ENCODE measurements at regions not wholly inside any gene's neighbourhood (a gene's known extent, or its start where the extent isn't known, plus 50 kb on each side); places are given as distances from the start of the nearest gene placed in this dataset.
A peak's percentile ranks its signal among the peaks of the same experiment; 100 is the strongest.
"Not testable (repeated sequence)": the region's sequence is repeated elsewhere in the genome, so short reads cannot be mapped to it uniquely, and the experiment has no call there.

DNA sequence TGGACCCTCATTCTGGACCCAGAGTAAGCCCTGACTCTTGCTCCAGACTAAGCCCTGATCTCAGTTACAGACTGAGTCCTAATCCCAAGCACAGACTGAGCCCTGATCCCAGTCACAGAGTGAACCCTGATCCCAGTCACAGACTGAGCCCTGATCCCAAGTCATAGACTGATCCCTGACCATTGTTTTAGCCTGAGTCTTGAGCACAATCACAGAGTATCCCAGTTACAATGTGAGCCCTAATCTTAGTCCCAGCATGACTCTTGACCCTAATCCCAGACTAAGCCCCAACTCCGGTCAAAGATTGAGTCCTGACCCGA, 240.6 kb downstream of the RBM19 start:
- no peak for DNase-seq

DNA sequence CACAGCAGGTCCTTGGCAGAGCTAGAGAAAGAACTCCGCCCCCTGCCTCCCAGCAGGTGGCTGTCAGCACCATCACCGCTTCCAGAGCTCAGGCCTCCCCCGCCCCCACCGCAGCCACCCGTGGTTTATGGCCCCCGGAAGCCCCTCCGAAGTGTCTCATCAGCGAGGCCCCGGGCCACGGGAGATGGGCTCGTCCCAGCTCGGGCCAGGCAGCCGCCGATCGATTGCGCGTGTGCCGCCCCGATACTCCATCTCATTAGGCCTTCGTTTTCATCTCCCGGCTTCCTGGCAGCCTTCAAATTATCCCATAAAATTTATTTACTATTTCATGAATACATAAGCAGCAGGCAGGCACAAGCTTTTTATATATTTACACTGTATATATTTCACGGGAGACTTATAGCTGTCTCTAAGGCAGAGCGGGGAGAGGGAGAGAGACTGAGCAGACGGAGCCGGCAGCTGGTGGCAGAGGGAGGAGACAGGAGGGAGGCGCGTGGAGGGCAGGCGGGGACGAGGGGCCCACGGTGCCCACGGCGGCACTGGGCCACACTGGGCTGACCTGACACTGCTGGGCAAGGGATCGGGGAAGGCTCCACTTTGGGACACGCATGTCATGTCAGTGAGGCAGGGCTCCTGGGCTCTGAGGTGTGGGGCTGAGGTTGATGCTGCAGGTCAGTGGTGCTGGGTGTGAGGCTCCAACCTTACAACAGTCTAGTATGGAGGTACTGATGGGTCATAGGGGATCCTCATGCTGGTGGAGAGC, 241.2 kb downstream of the RBM19 start:
- DNase-seq: peak; percentile 72

DNA sequence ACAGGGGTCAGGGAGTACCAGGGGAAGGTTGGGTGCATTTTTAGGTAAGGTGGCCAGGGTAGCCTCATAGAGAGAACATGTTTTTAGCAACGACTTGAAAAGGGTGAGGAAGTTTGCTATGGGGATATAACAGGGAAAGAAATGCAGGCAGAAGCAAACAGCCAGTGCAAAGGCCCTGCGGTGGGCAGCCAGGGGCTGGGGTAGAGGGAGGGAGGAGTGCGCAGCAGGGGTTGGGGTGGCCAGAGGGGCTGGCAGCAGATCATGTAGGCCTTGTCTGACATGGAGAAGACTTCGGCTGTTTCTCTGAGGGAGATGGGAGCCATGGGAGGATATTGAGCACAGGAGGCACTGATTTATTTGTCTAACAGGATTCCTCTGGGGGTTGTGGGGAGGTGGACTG, 242.5 kb downstream of the RBM19 start:
- no peak for DNase-seq

DNA sequence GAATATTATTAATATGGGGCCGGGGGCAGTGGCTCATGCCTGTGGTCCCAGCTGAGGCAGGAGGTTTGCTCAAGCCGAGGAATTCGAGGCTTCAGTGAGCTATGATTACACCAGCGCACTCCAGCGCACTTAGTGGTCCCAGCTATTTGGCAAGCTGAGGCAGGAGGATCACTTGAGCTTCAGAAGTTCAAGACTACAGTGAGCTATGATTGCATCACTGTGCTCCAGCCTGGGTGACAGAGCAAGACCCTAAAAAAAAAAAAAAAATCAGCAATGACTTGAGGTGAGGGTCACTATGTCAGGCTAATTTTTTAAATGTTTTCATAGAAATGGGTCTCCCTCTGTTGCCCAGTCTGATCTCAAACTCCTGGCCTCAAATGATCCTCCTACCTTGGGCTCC, 243.4 kb downstream of the RBM19 start:
- no peak for DNase-seq

DNA sequence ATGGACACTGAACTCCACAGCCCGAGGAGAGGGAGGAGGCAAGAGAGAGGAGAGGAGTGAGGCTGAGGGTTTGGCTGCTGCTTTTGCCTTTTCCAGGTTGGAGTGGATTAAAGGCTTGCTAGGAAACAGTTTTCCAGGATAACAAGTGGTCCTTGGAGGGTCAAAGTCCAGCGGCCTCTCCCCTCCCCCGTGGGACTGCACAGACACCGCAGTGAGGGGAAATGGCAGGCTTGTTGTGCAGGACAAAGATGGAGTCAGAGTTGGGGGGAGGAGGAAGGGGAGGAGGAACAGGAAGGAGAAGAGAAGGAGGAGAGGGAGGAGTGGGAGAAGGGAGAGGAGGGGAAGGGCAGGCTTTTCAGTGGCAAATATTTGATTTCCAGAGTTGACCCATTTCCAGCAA, 245.5 kb downstream of the RBM19 start:
- peak; percentile 56 for DNase-seq

DNA sequence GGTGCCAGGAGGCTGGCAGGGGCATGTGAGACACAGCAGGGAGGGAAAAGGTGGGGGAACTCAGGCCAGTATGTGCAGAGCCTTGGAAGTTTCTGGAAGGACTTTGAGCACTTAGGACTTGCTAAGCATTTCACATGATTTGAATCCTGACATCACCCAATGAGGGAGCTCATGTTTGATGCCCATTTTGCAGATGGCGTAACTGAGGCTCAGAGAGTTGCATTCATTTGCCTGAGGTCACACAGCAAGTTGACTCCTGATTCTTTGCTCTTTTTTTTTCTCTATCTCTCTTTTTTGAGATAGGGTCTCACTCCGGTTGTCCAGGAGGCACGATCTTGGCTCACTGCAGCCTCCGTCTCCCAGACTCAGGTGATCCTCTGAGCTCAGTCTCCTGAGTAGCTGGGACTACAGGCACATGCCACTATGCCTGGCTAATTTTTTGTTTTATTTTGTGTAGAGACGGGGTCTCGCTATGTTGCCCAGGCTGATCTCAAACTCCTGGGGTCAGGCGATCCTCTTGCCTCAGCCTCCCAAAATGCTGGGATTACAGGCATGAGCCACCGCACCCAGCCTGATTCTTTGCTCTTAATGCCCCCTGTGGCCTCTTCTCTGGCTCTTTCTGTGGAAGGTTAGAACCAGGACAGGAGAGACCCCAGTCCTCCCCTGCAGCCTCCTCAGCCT, 246.1 kb downstream of the RBM19 start:
- DNase-seq: no peak

DNA sequence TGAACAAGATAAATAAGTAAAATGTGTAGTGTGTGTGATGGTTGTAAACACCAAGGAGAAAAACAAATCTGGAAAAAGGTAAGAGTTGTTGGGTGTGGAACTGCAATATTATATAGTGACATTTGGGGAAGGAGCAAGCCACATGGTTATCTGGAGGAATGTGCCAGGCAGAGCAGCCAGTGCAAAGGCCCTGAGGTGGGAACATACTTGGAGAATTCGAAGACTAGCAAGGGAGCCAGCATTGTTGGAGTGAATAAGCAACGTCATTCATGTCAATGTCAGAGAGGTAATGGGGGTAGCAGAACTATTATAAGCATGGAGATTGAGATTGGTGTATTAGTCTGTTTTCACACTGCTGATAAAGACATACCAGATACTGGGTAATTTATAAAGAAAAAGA, 241.5 kb upstream of the LHX5 start:
- DNase-seq: no peak

DNA sequence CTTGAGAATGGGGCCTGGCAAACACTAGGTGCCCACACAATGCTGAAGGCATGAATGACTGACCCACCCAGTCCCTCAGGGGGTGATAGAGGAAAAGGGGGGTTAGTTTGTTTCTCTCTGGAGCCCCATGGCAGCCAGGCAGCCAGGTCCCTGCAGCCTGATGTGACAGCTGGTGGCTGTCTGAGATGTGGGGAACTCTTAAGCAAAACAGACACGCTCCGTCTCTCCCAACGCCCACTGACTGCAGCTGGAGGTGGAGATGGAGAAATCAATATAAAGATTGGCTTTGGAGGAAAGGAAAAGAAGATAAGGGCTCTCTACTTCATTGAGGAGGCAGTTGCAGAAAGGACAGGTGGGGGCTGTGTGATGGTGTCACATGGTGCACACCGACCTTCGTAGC, 240.8 kb upstream of the LHX5 start:
- no peak for DNase-seq

DNA sequence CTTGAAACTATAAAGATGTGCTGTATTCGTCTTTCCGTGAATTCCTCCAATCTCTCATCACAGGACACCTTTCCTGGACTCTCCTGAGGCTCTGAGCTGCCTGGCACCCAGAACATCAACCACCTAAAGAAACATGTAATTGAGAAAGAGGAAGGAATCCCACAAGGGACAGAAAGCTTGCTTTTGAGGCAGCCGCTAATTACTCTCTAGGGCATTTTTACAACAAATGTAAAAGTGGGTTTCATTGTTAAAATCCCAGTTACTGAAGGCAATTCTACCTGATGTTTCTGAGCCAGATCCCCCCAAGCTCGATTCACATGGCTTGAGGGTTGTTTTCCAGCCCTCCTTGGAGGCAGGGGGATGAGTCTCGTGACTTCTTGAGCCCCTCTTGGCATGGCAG, 238.5 kb upstream of the LHX5 start:
- no peak for DNase-seq

DNA sequence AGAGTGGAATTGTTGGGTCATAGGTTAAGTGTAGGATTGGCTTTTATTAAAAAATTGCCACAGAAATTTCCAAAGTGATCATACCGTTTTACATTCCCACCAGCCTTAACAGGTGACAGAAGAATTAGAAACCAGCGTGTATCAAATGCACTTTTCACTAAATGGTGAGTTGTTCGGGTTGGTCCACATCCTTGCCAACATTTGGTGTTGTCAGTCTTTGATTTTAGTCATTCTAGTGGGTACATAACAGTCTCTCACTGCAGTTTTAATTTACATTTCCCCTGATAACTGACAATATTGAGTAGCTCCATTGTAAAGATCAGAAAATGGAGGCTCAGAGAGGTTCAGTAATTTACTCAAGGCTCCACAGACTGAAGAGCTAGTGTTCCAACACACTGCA, 237.8 kb upstream of the LHX5 start:
- no peak for DNase-seq

DNA sequence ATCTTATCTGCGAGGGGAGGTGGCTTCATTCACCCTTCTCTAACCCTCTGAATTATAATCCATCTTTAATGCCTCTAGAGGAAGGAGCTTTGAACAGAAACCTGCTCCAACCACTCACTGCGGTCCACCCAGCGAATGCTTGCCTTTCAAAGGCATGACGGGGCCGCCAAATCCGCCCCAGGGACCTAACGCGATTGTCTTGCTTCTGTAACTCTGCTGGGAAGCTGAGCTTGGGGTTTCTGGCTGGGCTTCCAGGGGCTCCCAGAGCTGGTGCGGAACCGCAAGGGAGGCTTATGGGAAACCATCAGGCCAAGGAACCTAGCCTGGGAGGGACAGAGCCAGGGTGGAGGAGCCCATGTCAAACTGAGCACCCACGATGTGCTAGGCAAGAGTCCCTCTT, 231.2 kb upstream of the LHX5 start:
- no peak for DNase-seq

DNA sequence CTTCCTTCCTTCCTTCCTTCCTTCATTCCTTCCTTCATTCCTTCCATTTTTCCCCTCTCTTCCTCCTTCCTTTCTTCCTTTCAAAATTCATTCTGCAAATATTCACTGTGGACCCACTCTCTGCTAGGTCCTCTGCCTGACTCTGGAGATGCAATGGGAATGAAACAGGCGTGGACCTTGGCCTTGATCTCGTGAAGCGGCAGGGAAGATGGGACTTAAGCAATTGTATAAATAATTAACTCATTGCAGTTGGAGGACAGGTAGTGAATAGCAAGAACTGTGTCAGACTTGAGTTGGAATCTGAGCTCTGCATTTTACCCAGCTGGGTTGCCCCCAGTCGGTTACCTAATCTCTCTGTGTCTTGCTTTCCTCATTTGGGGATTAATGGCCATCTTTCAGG, 230.6 kb upstream of the LHX5 start:
- DNase-seq: no peak

DNA sequence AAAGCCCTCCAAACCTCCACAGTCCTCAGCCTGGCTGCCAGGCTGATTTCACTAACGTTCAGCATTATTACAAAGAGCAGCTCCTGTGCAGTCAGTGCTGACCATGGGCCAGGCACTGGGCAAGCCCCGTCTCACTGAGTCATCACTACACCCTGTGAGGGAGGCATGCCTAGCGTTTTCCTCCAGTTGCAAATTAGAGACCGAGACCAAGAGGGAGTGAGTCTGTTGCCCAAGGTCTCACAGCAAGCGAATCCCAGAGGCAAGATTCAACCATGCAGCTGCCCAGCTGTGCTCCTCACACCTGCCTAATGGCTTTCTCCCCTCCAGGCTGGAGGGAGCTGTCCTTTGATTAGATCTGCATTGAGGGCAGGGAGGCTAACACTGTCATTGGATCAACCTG, 229.3 kb upstream of the LHX5 start:
- no peak for DNase-seq

DNA sequence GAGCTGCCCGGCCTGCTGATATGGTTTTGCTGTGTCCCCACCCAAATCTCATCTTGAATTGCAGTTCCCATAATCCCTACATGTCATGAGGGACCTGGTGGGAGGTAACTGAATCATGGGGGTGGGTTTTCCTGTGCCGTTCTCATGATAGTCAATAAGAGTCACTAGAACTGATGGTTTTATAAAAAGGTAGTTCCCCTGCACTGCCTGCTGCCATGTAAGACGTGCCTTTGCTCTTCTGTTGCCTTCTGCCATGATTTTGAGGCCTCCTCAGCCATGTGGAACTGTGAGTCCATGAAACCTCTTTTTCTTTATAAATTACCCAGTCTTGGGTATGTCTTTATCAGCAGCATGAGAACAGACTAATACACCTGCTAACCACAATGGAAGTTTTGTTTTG, 228.3 kb upstream of the LHX5 start:
- DNase-seq: not testable (repeated sequence)

DNA sequence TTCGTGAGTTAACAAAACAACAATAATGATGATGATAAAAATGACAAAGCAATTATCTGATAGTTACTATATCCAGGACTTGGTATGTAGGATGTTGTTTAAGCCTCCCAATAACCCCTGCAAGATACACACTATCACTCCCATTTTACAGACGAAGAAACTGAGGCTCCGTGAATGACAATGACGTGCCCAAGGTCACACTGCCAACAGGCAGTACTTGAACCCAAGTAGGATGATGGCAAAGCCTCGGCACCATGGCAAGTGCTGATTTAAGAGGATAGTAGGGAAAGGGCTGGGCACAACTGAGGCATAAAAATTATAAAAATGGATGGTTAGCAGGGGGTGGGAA, 226.8 kb upstream of the LHX5 start:
- DNase-seq: no peak

DNA sequence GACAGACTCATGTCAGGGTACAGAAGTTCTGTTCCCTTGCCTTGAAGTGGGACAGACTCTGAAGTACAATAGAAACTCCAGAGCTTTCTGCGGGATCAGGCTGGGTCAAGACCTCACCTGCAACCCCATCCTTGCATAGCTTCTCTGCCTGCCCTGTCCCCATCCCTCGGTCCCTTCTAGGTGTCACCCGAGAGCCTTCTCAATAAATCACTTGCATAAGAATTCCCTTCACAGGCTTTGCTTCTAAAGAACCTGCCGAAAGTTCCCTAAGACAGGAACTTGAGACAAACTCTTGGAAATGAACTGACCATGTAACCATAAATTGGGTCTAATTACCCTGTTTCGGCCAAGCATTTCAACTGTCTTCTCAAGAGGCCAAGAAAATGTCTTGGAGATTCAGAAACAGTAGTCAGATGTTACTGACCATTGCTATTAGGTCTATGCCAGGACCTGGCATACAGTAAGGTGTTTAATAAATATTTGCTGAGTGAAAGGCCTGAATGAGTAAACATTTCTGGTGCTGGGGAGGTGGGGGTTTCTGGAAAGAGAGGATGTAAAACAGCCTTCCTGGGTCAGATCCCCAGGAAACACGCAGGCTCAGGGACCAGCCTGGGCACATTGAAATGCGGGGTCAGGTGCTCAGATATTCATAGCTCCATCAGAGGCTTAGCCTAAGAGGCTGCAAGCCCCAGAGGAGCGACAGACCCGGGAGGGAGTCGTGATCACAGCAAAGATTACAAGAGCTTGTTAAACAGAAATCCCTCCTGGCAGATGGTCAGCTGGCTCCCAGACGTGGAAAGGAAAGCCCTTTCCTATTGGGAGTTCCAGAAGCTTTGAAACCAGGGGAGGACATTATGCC, 226.2 kb upstream of the LHX5 start:
- peak; percentile 87 for DNase-seq

DNA sequence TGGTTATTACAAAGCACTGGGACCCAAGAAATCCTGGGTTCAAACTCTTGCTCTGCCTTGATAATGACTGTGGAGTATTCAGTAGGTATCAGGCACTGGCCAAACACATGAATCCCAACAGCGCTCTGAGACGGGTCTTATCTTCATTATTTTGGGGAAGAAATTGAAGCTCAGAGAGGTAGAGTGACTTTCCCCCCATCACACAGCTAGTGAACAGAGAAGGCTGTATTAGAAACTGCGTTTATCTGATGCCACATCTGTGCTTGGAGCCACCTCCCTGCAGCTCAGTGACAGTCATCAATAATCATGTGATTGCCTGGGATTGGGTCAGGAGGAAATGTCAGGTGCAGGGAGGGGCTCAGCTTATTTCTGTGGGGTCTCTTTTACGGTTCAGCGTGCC, 225.4 kb upstream of the LHX5 start:
- DNase-seq: no peak

DNA sequence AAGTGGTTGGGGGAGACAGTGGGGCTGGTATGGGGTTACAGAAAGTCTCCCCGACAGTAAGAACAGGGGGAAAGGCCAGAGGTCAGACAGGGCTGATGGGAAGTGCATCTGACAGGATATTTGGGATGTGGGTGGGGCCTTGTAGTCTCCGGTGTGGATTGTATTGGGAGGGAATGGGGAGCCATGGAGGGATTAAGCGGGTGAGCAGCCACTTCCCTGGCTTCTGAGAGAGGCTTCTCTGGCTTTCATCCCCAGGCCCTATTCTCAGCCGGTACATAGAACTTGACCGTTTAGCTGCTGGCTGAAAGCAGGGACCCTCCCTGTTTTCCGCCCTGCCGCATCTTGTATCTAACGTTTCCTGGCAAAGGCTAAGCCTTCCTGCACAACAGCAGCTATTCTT, 222.0 kb upstream of the LHX5 start:
- no peak for DNase-seq

DNA sequence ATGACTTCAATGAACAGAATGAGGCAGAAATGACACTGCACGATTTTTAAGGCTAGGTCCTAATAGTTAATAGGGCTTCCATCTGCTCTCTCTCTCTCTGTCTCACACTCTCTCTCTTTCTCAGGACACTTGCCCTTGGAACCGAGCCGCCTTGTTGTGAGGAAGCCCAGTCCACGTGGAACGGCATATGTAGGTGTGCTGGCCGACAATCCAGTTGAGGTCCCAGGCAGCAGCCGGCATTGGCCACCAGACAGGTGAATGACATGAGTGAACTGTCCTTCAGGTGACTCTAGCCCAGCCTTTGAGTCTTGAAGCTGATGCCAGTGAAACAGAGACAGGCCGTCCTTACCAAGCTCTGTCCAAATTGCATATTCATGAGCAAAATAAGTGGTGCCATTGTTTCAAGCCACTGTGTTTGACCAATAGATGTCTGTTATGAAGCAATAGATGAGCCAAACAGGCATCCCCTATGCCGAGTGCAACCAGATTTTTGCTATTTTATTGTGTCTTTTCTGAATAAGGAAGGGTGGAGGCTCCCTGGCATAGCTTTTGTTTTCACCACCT, 217.5 kb upstream of the LHX5 start:
- DNase-seq: no peak

DNA sequence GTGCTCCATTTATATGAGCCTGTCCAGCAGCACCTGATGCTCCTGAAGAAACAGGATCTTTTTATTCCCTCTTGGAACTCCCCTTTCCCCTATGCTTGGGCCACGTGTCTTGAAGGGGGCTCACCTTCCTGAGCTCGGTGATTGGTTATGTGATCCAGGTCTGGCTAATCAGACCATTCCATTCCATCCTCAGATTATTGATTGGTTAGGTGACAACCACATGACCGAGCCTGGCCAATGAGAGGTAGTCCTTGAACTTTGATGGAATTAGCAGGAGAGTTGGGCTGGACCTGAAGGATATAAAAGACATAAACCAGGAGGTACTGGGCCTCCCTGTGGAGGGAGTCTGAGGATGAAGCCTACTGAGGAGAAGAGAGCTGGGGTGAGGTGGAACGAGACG, 216.6 kb upstream of the LHX5 start:
- no peak for DNase-seq

DNA sequence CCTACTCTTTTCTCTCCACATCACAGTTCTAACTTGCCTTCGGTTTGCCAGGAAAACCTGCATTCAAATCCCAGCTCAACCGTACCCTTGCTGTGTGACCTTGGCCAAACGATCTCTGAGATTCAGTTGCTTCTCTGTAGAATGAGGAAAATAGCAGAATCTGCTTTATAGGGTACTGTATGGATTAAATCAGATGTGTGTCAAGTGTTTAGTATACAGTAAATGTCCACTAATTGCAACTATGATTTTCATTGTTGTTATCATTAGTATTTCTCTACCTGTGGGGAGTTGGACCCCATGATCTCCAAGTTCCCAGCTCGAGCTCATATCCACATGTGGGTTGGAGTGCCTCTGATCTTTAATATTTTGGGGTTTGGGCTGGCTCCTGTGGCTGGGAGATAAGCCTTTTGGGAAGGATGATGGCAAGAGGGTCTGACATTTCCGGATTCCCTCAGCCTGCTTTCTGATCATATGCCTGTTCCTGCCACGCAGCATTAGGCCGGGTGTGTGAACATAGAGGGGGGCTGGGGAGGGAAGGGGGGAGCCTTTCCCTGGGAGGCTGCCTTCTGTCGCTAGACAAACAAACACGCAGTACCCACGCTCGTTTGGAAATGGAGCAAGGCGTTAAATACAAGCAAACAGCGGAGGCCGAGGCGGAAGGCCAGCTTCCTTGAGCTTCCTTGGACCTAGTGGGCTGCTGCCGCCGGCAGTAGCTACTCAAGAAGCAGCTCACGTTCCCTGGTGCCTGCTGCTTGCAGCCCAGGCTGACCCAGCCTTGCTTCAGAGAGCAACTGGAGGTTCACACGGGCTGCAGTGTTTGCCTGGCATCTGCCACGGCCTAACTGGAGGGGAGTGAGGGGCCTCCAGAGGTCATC, 213.5 kb upstream of the LHX5 start:
- DNase-seq: no peak

DNA sequence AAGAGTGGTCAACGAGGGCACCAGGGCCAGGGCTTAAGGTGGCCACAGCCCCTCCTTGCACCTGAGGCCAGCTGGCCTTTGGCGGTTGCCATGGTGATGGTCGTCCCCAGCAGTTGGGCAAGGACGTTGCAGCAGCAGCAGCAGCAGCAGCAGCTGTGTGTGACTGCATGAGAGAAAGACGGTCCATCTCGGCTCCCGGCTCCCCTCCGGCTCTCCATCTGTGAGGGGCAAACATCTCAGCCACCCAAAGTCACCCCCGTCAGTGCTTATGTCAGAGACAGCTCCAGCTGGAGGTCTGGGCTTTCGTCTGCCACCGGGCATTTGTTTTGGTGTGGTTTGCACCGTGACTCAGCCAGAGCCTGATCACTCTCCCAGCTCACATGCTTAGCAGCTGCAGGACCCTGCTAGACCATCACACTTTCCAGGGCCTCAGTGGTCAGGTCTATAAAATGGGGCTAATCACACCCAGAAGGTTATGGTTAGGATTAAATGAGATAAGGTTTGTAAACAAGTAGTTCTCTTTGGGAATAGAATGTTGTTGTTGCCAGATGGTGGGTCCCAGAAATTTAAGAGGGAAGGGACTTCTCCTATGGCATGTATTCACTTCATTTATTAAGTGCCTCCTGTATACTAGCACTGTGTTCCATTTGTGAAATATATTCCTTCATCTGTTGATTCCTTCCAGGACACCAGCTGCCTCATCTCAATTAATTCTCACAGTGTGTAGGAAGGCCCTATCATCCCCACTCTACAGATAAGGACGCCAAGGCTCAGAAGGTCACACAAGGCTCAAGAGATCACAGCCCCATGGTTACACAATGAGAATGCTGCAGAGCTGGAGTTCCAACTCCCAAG, 212.6 kb upstream of the LHX5 start:
- DNase-seq: peak; percentile 93
